ENCODE measurements at regions not wholly inside any gene's neighbourhood (a gene's known extent, or its start where the extent isn't known, plus 50 kb on each side); places are given as distances from the start of the nearest gene placed in this dataset.

DNA sequence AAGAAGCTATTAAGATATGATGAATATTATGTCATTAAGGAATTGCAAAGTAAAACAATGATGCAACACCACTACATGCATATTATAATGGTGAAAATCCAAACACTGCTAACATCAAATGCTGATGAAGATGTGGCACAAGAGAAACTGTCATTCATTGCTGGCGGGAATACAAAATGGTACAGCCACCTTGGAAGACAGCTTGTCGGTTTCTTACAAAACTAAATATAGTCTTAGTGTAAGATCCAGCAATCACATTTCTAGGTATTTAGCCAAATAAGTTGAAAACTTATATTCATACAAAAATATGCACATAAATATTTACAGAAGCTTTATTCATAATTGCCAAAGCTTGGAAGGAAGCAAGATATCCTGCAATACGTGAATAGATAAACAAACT is 114.9 kb upstream of the EDNRB start:
- no peak overlapping the region for H3K4me3 ChIP-seq (ENCODE audit: low read depth, low read length, poor library complexity, severe bottlenecking)
- no peaks in the 10 kb centered on the region for H3K36me3 ChIP-seq (ENCODE audit: insufficient read depth, low read length, poor library complexity, severe bottlenecking)
- H3K27ac ChIP-seq (ENCODE audit: low read depth, low read length, poor library complexity, severe bottlenecking): no peak overlapping the region
- H3K9me3 ChIP-seq (ENCODE audit: low read depth, low read length, poor library complexity, severe bottlenecking): no peaks in the 10 kb centered on the region
- POLR2A ChIA-PET (ENCODE audit: low non-redundant PET): no interaction called here
- intact Hi-C loops (cut with micrococcal nuclease; ENCODE audit: unreplicated experiment): no loop called here
- H3K4me1 ChIP-seq (ENCODE audit: insufficient read depth, low read length, poor library complexity, severe bottlenecking): no peaks in the 10 kb centered on the region
- BruUV-seq (replicated peaks): no TSS peak
- peaks cover 5% of the 10 kb centered on the region for H3K27me3 ChIP-seq (replicated peaks; ENCODE audit: insufficient read depth, low read depth, low read length, poor library complexity)
- TF ChIP-seq CTCF (conservative IDR thresholded peaks at IDR 0.05; ENCODE audit: low read depth, low read length): no peak
- no peak for TF ChIP-seq EZH2 (IDR thresholded peaks at IDR 0.05; ENCODE audit: borderline replicate concordance, low read depth, low read length, poor library complexity, severe bottlenecking)
- DNase-seq (ENCODE audit: low spot score): no peak
- CTCF ChIA-PET: no interaction called here

- no peak for TF ChIP-seq CTCF (conservative IDR thresholded peaks at IDR 0.05; ENCODE audit: low read depth, low read length)
- TF ChIP-seq EZH2 (IDR thresholded peaks at IDR 0.05; ENCODE audit: borderline replicate concordance, low read depth, low read length, poor library complexity, severe bottlenecking): no peak
- DNase-seq (ENCODE audit: low spot score): no peak
- POLR2A ChIA-PET (ENCODE audit: low non-redundant PET): no interaction called here
- H3K27ac ChIP-seq (ENCODE audit: low read depth, low read length, poor library complexity, severe bottlenecking): no peak overlapping the region
- H3K27me3 ChIP-seq (replicated peaks; ENCODE audit: insufficient read depth, low read depth, low read length, poor library complexity): peaks cover 5% of the 10 kb centered on the region
- H3K36me3 ChIP-seq (ENCODE audit: insufficient read depth, low read length, poor library complexity, severe bottlenecking): no peaks in the 10 kb centered on the region
- no peaks in the 10 kb centered on the region for H3K4me1 ChIP-seq (ENCODE audit: insufficient read depth, low read length, poor library complexity, severe bottlenecking)
- H3K9me3 ChIP-seq (ENCODE audit: low read depth, low read length, poor library complexity, severe bottlenecking): no peaks in the 10 kb centered on the region
- BruUV-seq (replicated peaks): no TSS peak
- H3K4me3 ChIP-seq (ENCODE audit: low read depth, low read length, poor library complexity, severe bottlenecking): no peak overlapping the region
- intact Hi-C loops (cut with micrococcal nuclease; ENCODE audit: unreplicated experiment): no loop called here
- CTCF ChIA-PET: no interaction called here
Measured at GRCh38 chr13:78032132-78032531, 113.5 kb upstream of the EDNRB start.

DNA sequence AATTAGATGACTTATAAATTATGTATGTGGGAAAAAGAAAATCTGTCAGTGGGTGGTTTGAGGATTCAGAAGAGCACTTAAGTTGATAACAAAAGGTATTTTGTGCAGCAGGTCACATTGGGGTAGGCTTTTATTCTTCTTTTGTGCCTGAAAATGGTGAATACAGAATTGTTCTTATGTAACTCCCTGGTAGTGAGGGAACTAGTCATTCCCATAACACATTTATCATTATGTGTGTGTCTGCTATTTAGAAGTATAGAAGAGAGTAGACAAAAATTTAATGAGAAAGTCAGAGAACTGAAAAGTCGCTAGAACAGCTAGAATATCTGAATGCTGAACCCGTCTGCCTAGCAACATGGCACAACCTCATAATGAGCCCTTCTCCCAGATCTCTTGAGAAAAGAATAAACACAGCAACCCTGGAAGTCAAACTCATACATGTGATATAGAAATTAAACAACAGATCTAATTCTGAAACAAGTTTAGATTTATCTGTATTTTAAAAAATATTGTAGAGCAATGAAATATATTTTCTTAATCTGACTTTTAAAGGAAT is 111.8 kb upstream of the EDNRB start:
- TF ChIP-seq CTCF (conservative IDR thresholded peaks at IDR 0.05; ENCODE audit: low read depth, low read length) (no peak), EZH2 (IDR thresholded peaks at IDR 0.05; ENCODE audit: borderline replicate concordance, low read depth, low read length, poor library complexity, severe bottlenecking) (no peak)
- peaks cover 5% of the 10 kb centered on the region for H3K27me3 ChIP-seq (replicated peaks; ENCODE audit: insufficient read depth, low read depth, low read length, poor library complexity)
- H3K27ac ChIP-seq (ENCODE audit: low read depth, low read length, poor library complexity, severe bottlenecking): no peak overlapping the region
- H3K36me3 ChIP-seq (ENCODE audit: insufficient read depth, low read length, poor library complexity, severe bottlenecking): no peaks in the 10 kb centered on the region
- no TSS peak for BruUV-seq (replicated peaks)
- H3K9me3 ChIP-seq (ENCODE audit: low read depth, low read length, poor library complexity, severe bottlenecking): no peaks in the 10 kb centered on the region
- CTCF ChIA-PET: no interaction called here
- H3K4me1 ChIP-seq (ENCODE audit: insufficient read depth, low read length, poor library complexity, severe bottlenecking): no peaks in the 10 kb centered on the region
- DNase-seq (ENCODE audit: low spot score): no peak
- POLR2A ChIA-PET (ENCODE audit: low non-redundant PET): no interaction called here
- intact Hi-C loops (cut with micrococcal nuclease; ENCODE audit: unreplicated experiment): no loop called here
- H3K4me3 ChIP-seq (ENCODE audit: low read depth, low read length, poor library complexity, severe bottlenecking): no peak overlapping the region
